ENCODE measurements at regions not wholly inside any gene's neighbourhood (a gene's known extent, or its start where the extent isn't known, plus 50 kb on each side); places are given as distances from the start of the nearest gene placed in this dataset.

DNA sequence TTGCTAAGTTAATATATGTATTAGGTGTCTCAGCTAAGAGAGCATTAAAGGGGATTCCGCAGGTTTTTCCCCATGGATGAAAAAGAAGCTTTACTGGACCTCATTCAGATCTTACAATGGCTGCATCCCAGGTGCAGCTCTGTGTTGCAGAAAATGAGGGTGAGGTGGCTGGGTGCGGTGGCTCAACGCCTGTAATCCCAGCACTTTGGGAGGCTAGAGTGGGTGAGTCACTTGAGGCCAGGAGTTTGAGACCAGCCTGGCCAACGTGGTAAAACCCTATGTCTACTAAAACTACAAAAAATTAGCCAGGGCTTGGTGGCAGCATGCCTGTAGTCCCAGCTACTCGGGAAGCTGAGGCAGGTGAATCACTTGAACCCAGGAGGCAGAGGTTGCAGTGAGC, 58.5 kb upstream of the MORC3 start:
- no CpG with 5 or more reads among the region's 5 CpGs for WGBS (ENCODE audit: extremely low coverage, insufficient read length, low lambda C conversion rate)

More for the DNA sequence above, 58.5 kb upstream of the MORC3 start:
- no peak overlapping the region for H2BK5ac ChIP-seq (ENCODE audit: insufficient read length, low read length)
- H3K23me2 ChIP-seq (ENCODE audit: insufficient read length, low read depth, low read length, poor library complexity, severe bottlenecking) = peaks cover 4% of the 10 kb centered on the region
- no peak overlapping the region for H3K14ac ChIP-seq (ENCODE audit: insufficient read depth, low read length)
- no peak overlapping the region for H3K56ac ChIP-seq (ENCODE audit: insufficient read length, low read depth, low read length)
- Mint-ChIP-seq H3K27ac (no peak overlapping the region; a peak in 2 of 7 replicates), H3K27me3 (ENCODE audit: low read depth) (no peaks in the 10 kb centered on the region), H3K36me3 (ENCODE audit: insufficient read depth in 1 of 3, low read depth in 3 of 3) (peaks cover 0 to 10% (median 4%) of the 10 kb centered on the region in 3 experiments; a peak in 3 of 7 replicates), H3K4me3 (no peak overlapping the region), H3K4me1 (peaks cover 2 to 6% of the 10 kb centered on the region in 2 experiments; a peak in 1 of 4 replicates), H3K9me3 (no peaks in the 10 kb centered on the region)
- H3K4ac ChIP-seq (ENCODE audit: low read depth, low read length) = no peak overlapping the region
- no peak overlapping the region for H3K27ac ChIP-seq (ENCODE audit: insufficient read length, low read depth, low read length)
- no peak overlapping the region for H3K9ac ChIP-seq (ENCODE audit: extremely low read depth, insufficient read length, low read length)
- no peaks in the 10 kb centered on the region for H3K79me1 ChIP-seq (ENCODE audit: insufficient read depth, low read depth, low read length, poor library complexity, severe bottlenecking)
- H4K5ac ChIP-seq (ENCODE audit: insufficient read length, low read depth, low read length) = no peak overlapping the region
- H4K91ac ChIP-seq (ENCODE audit: insufficient read length, low read depth, low read length) = no peak overlapping the region
- no peak overlapping the region for H2AFZ ChIP-seq (ENCODE audit: low read length)
- no peaks in the 10 kb centered on the region; the same call in 1 of the 2 replicates for H3K4me1 ChIP-seq (ENCODE audit: insufficient read depth, low read length)
- H3K23ac ChIP-seq (ENCODE audit: insufficient read length, low read depth, low read length) = no peak overlapping the region
- H2BK20ac ChIP-seq (ENCODE audit: low read depth, low read length, poor library complexity, severe bottlenecking) = no peak overlapping the region
- no peak overlapping the region for H2BK15ac ChIP-seq (ENCODE audit: low read depth, low read length)
- no peak for DNase-seq
- H2AK5ac ChIP-seq (ENCODE audit: insufficient read length, low read length) = no peak overlapping the region
- H2BK120ac ChIP-seq (ENCODE audit: low read depth, low read length, poor library complexity, severe bottlenecking) = no peak overlapping the region
- no peak overlapping the region for H3K4me2 ChIP-seq (ENCODE audit: insufficient read depth, insufficient read length, low read length)
- H3K18ac ChIP-seq (ENCODE audit: insufficient read length, low read depth, low read length) = no peak overlapping the region
- no peak for TF ChIP-seq CTCF (conservative IDR thresholded peaks at IDR 0.05)
- no peak overlapping the region for H2BK12ac ChIP-seq (ENCODE audit: insufficient read length, low read depth, low read length)
- H4K8ac ChIP-seq (replicated peaks; ENCODE audit: insufficient read length, low read depth, low read length) = no peak overlapping the region
- H3K27me3 ChIP-seq (ENCODE audit: insufficient read depth, low read length) = no peaks in the 10 kb centered on the region
- no peak overlapping the region for H3T11ph ChIP-seq (ENCODE audit: low read length)
- no peaks in the 10 kb centered on the region for H4K20me1 ChIP-seq (ENCODE audit: control insufficient read depth, insufficient read depth, insufficient read length)
- no peaks in the 10 kb centered on the region for H3K9me3 ChIP-seq (ENCODE audit: control insufficient read depth, low read depth, low read length)
- H3K79me2 ChIP-seq (ENCODE audit: insufficient read depth, low read length) = no peaks in the 10 kb centered on the region
